Common myeloid progenitor, CD34-positive (primary cell): ENCODE measurements at regions not wholly inside any gene's neighbourhood (a gene's known extent, or its start where the extent isn't known, plus 50 kb on each side); places are given as distances from the start of the nearest gene placed in this dataset.

Source experiments
- CTCF ChIA-PET: fragments of 350-600 bp; sonication (Branson Sonifier 250); formaldehyde crosslinking; loops from one replicate; lab custom pipeline; 2021; ENCODE audit warnings: antibody characterized with exemption; lab: Charles Lee
- POLR2A ChIA-PET: fragments of 350-600 bp; sonication (Branson Sonifier 250); formaldehyde crosslinking; loops from one replicate; lab custom pipeline; 2021; ENCODE audit warnings: antibody characterized with exemption; lab: Charles Lee
- DNase-seq, 3 donors: peaks; one replicate each; pipeline versions ENCODE4 v3.0.0 to v3.0.0-alpha.2; 2013
- H3K27ac ChIP-seq, 2 experiments: 1 replicate in 1 of 2; 2 replicates in 1 of 2; pipeline ENCODE4 v1.7.0; 2013; ENCODE audit warnings: inconsistent platforms in 2 of 2, low read length in 2 of 2, mild to moderate bottlenecking in 2 of 2, low read depth in 1 of 2, moderate library complexity in 1 of 2; ENCODE audit not compliant: severe bottlenecking in 2 of 2, insufficient read depth in 1 of 2, poor library complexity in 1 of 2
- H3K27me3 ChIP-seq, 5 experiments: replicated peaks in 2 of 5; 1 replicate in 3 of 5; 2 replicates in 2 of 5; pipeline versions ENCODE4 v1.6.1 to v1.7.0; 2013; ENCODE audit warnings: low read length in 4 of 5, mild to moderate bottlenecking in 2 of 5, moderate library complexity in 2 of 5, inconsistent platforms in 1 of 5; ENCODE audit not compliant: insufficient read depth in 5 of 5, control insufficient read depth in 4 of 5
- H3K36me3 ChIP-seq, 4 experiments: 1 replicate in 2 of 4; 2 replicates in 2 of 4; pipeline versions ENCODE4 v1.6.1 to v1.7.0; 2013; ENCODE audit warnings: low read length in 3 of 4, control low read depth in 1 of 4, mild to moderate bottlenecking in 1 of 4; ENCODE audit not compliant: control insufficient read depth in 4 of 4, insufficient read depth in 4 of 4
- H3K4me1 ChIP-seq, 4 experiments: 1 replicate in 3 of 4; 2 replicates in 1 of 4; pipeline versions ENCODE4 v1.6.1 to v1.7.1; 2013; ENCODE audit warnings: low read length in 3 of 4, mild to moderate bottlenecking in 3 of 4, control low read depth in 1 of 4, inconsistent platforms in 1 of 4, moderate library complexity in 1 of 4; ENCODE audit not compliant: control insufficient read depth in 4 of 4, insufficient read depth in 4 of 4; ENCODE audit errors: control extremely low read depth in 1 of 4
- H3K4me3 ChIP-seq, 7 experiments: 1 replicate in 4 of 7; 2 replicates in 3 of 7; pipeline versions ENCODE4 v1.5.1 to v1.7.0; 2013; ENCODE audit warnings: mild to moderate bottlenecking in 7 of 7, low read length in 6 of 7, moderate library complexity in 6 of 7, inconsistent platforms in 2 of 7, low read depth in 2 of 7, control low read depth in 1 of 7; ENCODE audit not compliant: insufficient read depth in 4 of 7, control insufficient read depth in 1 of 7; ENCODE audit errors: extremely low read depth in 1 of 7
- H3K9me3 ChIP-seq, 5 experiments: 1 replicate in 4 of 5; 2 replicates in 1 of 5; pipeline versions ENCODE4 v1.6.1 to v1.7.1; 2013; ENCODE audit warnings: low read length in 4 of 5, mild to moderate bottlenecking in 2 of 5, inconsistent platforms in 1 of 5, low read depth in 1 of 5, moderate library complexity in 1 of 5; ENCODE audit not compliant: control insufficient read depth in 4 of 5, insufficient read depth in 2 of 5; ENCODE audit errors: control extremely low read depth in 1 of 5
- WGBS: methylation state at CpG from one replicate; pipeline ENCODE4 v1.1.5; 2013; ENCODE audit not compliant: insufficient coverage; 5-methylcytosine and 5-hydroxymethylcytosine counted together

- CTCF ChIA-PET, result no interaction called here
- POLR2A ChIA-PET, result no interaction called here
- WGBS, result 40% methylated on average over 1 of the region's 5 CpGs
Observed at GRCh38 chr6:117074672-117075071, 190.7 kb upstream of the VGLL2 start.

GRCh38 chr6:117075218-117075617 is 190.1 kb upstream of the VGLL2 start:
- CTCF ChIA-PET, result no interaction called here
- no peaks in the 10 kb centered on the region for H3K27me3 ChIP-seq
- POLR2A ChIA-PET, result no interaction called here
- H3K27ac ChIP-seq, result no peak overlapping the region
- H3K4me3 ChIP-seq, result no peak overlapping the region
- H3K36me3 ChIP-seq, result no peaks in the 10 kb centered on the region
- WGBS, result 67% methylated on average over 3 of the region's 5 CpGs
- no peak for DNase-seq
- no peaks in the 10 kb centered on the region for H3K4me1 ChIP-seq
- no peaks in the 10 kb centered on the region for H3K9me3 ChIP-seq

More at GRCh38 chr6:117074672-117075071, 190.7 kb upstream of the VGLL2 start:
- H3K36me3 ChIP-seq, result no peaks in the 10 kb centered on the region
- H3K27ac ChIP-seq, result no peak overlapping the region
- no peaks in the 10 kb centered on the region for H3K9me3 ChIP-seq
- H3K4me3 ChIP-seq, result no peak overlapping the region
- no peak for DNase-seq
- no peaks in the 10 kb centered on the region for H3K27me3 ChIP-seq
- H3K4me1 ChIP-seq, result no peaks in the 10 kb centered on the region

DNA sequence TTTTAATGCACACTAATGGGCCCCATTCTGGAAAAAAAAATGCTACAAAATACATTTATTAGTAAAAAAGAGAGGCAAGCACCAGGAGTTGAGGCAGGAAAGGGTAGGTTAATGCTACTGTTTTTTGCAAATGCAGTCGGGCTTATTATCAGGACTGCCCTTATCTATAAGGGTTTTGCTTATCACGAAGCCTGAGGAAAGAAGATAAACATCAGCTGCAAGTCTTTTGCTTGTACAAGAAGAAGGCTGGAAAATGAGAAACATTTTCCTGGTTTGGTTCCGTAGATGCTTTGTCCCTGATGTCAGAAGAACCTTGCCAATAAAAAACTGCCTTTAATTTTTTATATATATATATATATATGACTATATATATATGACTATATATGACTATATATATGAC is 189.3 kb upstream of the VGLL2 start:
- no peak overlapping the region for H3K4me3 ChIP-seq
- no peaks in the 10 kb centered on the region for H3K27me3 ChIP-seq
- H3K27ac ChIP-seq, result no peak overlapping the region
- H3K4me1 ChIP-seq, result no peaks in the 10 kb centered on the region
- H3K36me3 ChIP-seq, result no peaks in the 10 kb centered on the region
- CTCF ChIA-PET, result no interaction called here
- POLR2A ChIA-PET, result no interaction called here
- WGBS, result 0% methylated on average over 1 of the region's 3 CpGs
- no peaks in the 10 kb centered on the region for H3K9me3 ChIP-seq
- DNase-seq, result no peak

GRCh38 chr6:117077300-117077699 is 188.1 kb upstream of the VGLL2 start:
- Histone ChIP-seq H3K4me3 (no peak overlapping the region), H3K27me3 (no peaks in the 10 kb centered on the region), H3K9me3 (no peaks in the 10 kb centered on the region), H3K4me1 (no peaks in the 10 kb centered on the region), H3K36me3 (no peaks in the 10 kb centered on the region), H3K27ac (no peak overlapping the region)
- POLR2A ChIA-PET, result no interaction called here
- 83% methylated on average over 1 of the region's 4 CpGs for WGBS
- CTCF ChIA-PET, result no interaction called here
- no peak for DNase-seq

DNA sequence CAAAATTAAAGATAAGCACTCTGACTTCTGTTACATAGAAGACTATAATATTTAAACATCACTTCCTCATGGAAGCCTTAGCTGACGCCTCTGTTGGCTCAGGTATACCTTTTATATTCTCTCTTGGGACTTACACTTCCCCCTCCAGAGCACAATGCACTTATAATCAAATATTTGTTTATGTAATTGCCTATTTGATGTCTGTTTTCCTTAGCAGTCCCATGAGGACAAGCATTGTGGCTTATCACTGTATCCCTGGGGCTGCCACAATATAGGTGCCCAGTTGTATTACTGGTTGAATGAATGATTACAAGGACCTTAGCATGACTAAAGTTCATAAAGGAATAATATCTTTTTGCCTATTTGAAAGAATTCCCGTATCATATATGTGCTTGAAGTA is 186.7 kb upstream of the VGLL2 start:
- DNase-seq, result no peak
- Histone ChIP-seq H3K36me3 (no peaks in the 10 kb centered on the region), H3K4me3 (no peak overlapping the region), H3K27me3 (no peaks in the 10 kb centered on the region), H3K4me1 (no peaks in the 10 kb centered on the region), H3K9me3 (peaks cover 0 to 2% (median 0%) of the 10 kb centered on the region in 5 experiments), H3K27ac (no peak overlapping the region)
- POLR2A ChIA-PET, result no interaction called here
- CTCF ChIA-PET, result no interaction called here
- no CpG with 5 or more reads among the region's 2 CpGs for WGBS

DNA sequence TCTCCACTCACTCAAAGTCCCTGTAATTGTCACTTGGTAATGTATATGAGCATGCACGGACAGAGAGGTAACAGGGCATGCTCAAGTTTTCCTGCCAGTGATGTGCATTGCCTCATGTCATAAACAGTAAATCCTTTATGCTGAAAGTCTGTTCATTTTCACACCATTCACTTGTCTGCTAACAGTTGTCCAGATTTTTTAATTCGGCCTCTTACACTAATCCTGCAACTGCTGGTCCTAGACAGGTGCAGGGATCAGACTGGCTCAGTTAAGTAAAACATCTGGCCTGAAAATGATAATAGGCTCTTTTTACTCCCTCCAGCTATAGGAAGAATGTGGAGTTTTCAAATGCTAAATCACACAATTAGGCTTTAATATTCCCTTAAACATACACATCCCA is 185.4 kb upstream of the VGLL2 start:
- CTCF ChIA-PET, result no interaction called here
- H3K9me3 ChIP-seq, result peaks cover 0 to 2% (median 0%) of the 10 kb centered on the region in 5 experiments
- no peaks in the 10 kb centered on the region for H3K27me3 ChIP-seq
- H3K4me1 ChIP-seq, result no peaks in the 10 kb centered on the region
- no peak overlapping the region for H3K4me3 ChIP-seq
- POLR2A ChIA-PET, result no interaction called here
- no peak overlapping the region for H3K27ac ChIP-seq
- 100% methylated on average over 1 of the region's 2 CpGs for WGBS
- H3K36me3 ChIP-seq, result no peaks in the 10 kb centered on the region
- no peak for DNase-seq

GRCh38 chr6:117089604-117090003 is 175.8 kb upstream of the VGLL2 start:
- WGBS, result no CpG with 5 or more reads among the region's 3 CpGs
- DNase-seq, result no peak
- ChIA-PET CTCF (no interaction called here), POLR2A (no interaction called here)
- Histone ChIP-seq H3K4me3 (no peak overlapping the region), H3K9me3 (peaks cover 0 to 3% (median 0%) of the 10 kb centered on the region in 5 experiments), H3K4me1 (no peaks in the 10 kb centered on the region), H3K36me3 (no peaks in the 10 kb centered on the region), H3K27ac (no peak overlapping the region), H3K27me3 (no peaks in the 10 kb centered on the region)
